Kidney (tissue), 13 donors: ENCODE measurements at regions not wholly inside any gene's neighbourhood (a gene's known extent, or its start where the extent isn't known, plus 50 kb on each side); places are given as distances from the start of the nearest gene placed in this dataset.
A peak's percentile ranks its signal among the peaks of the same experiment; 100 is the strongest.

Source experiments
- DNase-seq, 5 donors: peaks; one replicate each; pipeline ENCODE4 v3.0.0-alpha.2; 2013 to 2020
- FAIRE-seq: peaks from 2 replicates; lab custom pipeline; 2012; peaks lifted over from hg19 to GRCh38; lab: Jason Lieb, UNC
- H3K27ac ChIP-seq, 2 donors: one replicate each; pipeline ENCODE4 v1.7.0; 2013; ENCODE audit warnings: low read depth in 2 of 2, low read length in 2 of 2, inconsistent platforms in 1 of 2
- H3K27me3 ChIP-seq: one replicate; pipeline ENCODE4 v1.7.1; 2013; ENCODE audit warnings: low read length, inconsistent platforms; ENCODE audit not compliant: control insufficient read depth, insufficient read depth
- H3K36me3 ChIP-seq, 3 donors: one replicate each; pipeline versions ENCODE4 v1.7.0 to v1.7.1; 2013; ENCODE audit warnings: low read length in 3 of 3, control low read depth in 1 of 3, inconsistent platforms in 1 of 3; ENCODE audit not compliant: insufficient read depth in 3 of 3, control insufficient read depth in 2 of 3
- H3K4me1 ChIP-seq, 3 donors: one replicate each; pipeline versions ENCODE4 v1.7.0 to v1.7.1; 2013; ENCODE audit warnings: low read length in 3 of 3, inconsistent platforms in 1 of 3, low read depth in 1 of 3; ENCODE audit not compliant: control insufficient read depth in 2 of 3, insufficient read depth in 2 of 3
- H3K4me3 ChIP-seq, 3 donors: one replicate each; pipeline versions ENCODE4 v1.7.0 to v1.8.1; 2013; ENCODE audit warnings: low read length in 3 of 3, control low read depth in 1 of 3, inconsistent platforms in 1 of 3
- H3K9ac ChIP-seq, 3 donors: one replicate each; pipeline versions ENCODE4 v1.7.0 to v1.7.1; 2013; ENCODE audit warnings: low read length in 3 of 3, control low read depth in 1 of 3, inconsistent platforms in 1 of 3
- H3K9me3 ChIP-seq, 3 donors: one replicate each; pipeline versions ENCODE4 v1.7.0 to v1.7.1; 2013; ENCODE audit warnings: low read length in 3 of 3, control low read depth in 1 of 3, inconsistent platforms in 1 of 3; ENCODE audit not compliant: control insufficient read depth in 2 of 3, insufficient read depth in 1 of 3
- intact Hi-C: fragments of 100-400 bp; cut with DNase I; formaldehyde crosslinking; loops from one replicate; pipeline ENCODE4 v1.11.1; 2022
- TF ChIP-seq, protein P1 (sequence below): IDR thresholded peaks from 3 replicates; pipeline ENCODE4 v1.5.1; 2012; ENCODE audit warnings: mild to moderate bottlenecking, moderate library complexity, borderline replicate concordance; ENCODE audit not compliant: insufficient read depth; ENCODE audit errors: extremely low read depth
- donor health status: control.
- donor health status: control.
- donor health status: control.
- donor health status: control.
- donor health status: control.
- donor health status: DM: yes; HTN: yes; CAD: no.
- donor health status: Normal renal cell carcinoma (clear cell type).

DNA sequence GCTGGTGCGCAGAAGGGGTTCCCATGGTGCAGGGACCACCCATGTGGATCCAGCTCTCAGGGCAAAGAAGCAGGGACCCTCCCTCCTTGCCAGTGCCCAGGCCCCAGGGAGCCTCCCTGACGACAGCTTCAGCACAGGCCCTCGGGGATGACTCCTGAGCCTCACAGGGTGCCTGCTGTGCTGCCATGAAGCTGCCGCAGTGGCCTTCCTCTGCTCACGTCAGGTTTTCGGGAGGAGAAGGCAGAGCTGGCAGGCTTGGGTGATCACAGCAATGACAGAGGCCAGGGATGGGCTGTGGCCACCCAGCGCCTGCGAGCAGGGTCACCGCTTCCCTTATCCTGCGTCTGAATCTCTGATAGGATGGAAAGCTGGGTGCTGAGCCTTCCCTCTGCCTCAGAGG, 276.2 kb downstream of the BRD1 start:
- no peaks in the 10 kb centered on the region for H3K36me3 ChIP-seq
- H3K4me1 ChIP-seq: no peaks in the 10 kb centered on the region
- H3K4me3 ChIP-seq: no peak overlapping the region
- no peak overlapping the region for H3K9ac ChIP-seq
- H3K27me3 ChIP-seq: no peaks in the 10 kb centered on the region
- TF ChIP-seq, protein P1, sequence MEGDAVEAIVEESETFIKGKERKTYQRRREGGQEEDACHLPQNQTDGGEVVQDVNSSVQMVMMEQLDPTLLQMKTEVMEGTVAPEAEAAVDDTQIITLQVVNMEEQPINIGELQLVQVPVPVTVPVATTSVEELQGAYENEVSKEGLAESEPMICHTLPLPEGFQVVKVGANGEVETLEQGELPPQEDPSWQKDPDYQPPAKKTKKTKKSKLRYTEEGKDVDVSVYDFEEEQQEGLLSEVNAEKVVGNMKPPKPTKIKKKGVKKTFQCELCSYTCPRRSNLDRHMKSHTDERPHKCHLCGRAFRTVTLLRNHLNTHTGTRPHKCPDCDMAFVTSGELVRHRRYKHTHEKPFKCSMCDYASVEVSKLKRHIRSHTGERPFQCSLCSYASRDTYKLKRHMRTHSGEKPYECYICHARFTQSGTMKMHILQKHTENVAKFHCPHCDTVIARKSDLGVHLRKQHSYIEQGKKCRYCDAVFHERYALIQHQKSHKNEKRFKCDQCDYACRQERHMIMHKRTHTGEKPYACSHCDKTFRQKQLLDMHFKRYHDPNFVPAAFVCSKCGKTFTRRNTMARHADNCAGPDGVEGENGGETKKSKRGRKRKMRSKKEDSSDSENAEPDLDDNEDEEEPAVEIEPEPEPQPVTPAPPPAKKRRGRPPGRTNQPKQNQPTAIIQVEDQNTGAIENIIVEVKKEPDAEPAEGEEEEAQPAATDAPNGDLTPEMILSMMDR: no peak
- FAIRE-seq (no peak), DNase-seq (peak in 1 of 5 donors; percentile 5)
- H3K9me3 ChIP-seq: peaks cover 0 to 4% (median 0%) of the 10 kb centered on the region in 3 donors
- intact Hi-C loops: no loop called here
- H3K27ac ChIP-seq: no peak overlapping the region

DNA sequence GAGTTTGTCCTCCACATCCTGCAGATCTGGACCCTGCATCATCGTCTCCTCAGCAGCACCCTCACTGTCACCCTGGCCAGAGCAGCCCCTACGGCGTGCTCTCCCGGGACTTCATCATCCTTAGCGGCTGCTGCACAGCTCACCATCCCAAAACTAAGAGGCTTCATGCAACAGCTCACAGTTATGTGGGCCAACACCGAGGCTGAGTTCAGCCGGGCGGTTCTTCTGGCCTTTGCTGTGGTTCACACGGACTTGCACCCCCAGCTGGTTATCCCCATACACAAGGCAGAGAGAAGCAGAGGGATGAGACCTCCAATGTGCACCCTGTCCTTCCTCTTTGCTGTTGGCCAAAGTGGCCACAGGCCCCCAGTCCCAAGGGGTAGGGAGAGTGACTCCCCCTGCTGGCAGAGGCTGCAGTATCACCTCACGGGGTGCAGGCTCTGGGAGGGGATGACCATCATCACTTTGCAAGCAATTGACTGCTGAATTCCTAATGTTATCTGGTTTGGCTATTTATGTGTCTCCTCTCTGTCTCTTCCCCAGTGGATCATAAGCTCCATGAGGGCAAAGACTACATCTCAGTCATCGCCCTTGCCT, 276.8 kb downstream of the BRD1 start:
- peaks cover 0 to 4% (median 0%) of the 10 kb centered on the region in 3 donors for H3K9me3 ChIP-seq
- no peaks in the 10 kb centered on the region for H3K27me3 ChIP-seq
- H3K27ac ChIP-seq: no peak overlapping the region
- H3K4me3 ChIP-seq: no peak overlapping the region
- H3K9ac ChIP-seq: no peak overlapping the region
- intact Hi-C loops: no loop called here
- TF ChIP-seq, protein P1: no peak
- no peaks in the 10 kb centered on the region for H3K4me1 ChIP-seq
- no peak for FAIRE-seq
- H3K36me3 ChIP-seq: no peaks in the 10 kb centered on the region
- DNase-seq: peak in 1 of 5 donors; percentile 13

DNA sequence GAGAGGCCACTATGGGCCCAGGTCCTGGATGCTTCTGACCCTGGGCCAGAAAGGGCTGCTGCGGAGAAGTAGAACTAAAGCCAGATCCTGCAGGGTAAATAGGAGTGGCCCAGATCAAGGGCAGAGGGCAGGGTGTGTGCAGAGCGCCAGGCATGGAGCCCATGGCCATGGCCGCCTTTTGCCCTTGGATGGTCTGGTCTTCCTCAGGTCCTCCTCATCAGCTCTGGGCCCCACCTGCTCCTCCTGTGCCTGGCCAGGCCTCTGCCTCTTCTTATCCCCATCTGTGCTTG, 277.6 kb downstream of the BRD1 start:
- Histone ChIP-seq H3K4me1 (no peaks in the 10 kb centered on the region), H3K36me3 (no peaks in the 10 kb centered on the region), H3K9ac (no peak overlapping the region), H3K27me3 (no peaks in the 10 kb centered on the region), H3K9me3 (peaks cover 0 to 4% (median 0%) of the 10 kb centered on the region in 3 donors), H3K27ac (no peak overlapping the region), H3K4me3 (no peak overlapping the region)
- peak in 1 of 5 donors; percentile 6 for DNase-seq
- TF ChIP-seq, protein P1: no peak
- intact Hi-C loops: no loop called here
- no peak for FAIRE-seq
